ENCODE measurements at regions not wholly inside any gene's neighbourhood (a gene's known extent, or its start where the extent isn't known, plus 50 kb on each side); places are given as distances from the start of the nearest gene placed in this dataset.

DNA sequence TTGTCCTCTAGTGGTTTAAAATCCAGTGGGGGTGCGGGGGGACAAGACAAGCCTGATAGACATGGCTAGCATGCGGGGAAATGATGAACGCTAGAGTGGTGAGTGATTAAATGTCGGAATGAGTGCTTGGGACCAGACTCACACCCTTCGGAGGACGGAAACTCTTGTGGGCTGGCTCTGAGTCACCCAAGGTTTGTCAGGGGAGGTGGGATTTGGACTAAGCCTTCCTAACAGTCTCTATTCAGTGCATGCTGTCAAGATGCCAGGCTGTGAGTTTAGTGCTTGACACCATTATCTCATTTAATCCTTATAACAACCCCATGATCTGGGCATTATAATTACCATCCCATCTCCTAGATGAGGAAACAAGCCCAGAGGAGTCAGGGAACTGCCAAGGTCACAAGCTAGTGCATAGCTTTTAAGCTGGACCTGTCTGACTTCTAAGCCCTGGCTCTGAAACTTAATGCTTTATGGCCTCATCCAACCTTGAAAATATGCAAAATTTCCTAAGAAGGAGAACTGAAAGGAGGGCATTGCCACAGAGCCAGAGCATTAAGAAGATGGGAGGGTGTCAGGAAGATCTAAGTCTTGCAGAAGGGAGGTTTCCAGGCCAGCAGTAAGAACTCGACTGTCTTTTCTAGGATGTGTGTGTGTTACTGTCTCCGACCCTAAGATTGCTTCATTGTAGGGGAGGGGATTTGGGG is 168.7 kb upstream of the LRFN2 start:
- Mint-ChIP-seq H3K4me1 (peaks cover 4% of the 10 kb centered on the region), H3K27me3 (ENCODE audit: low read depth) (peaks cover 37% of the 10 kb centered on the region), H3K9me3 (no peaks in the 10 kb centered on the region), H3K4me3 (no peak overlapping the region), H3K36me3 (no peaks in the 10 kb centered on the region), H3K27ac (no peak overlapping the region)
- TF ChIP-seq, protein P1, sequence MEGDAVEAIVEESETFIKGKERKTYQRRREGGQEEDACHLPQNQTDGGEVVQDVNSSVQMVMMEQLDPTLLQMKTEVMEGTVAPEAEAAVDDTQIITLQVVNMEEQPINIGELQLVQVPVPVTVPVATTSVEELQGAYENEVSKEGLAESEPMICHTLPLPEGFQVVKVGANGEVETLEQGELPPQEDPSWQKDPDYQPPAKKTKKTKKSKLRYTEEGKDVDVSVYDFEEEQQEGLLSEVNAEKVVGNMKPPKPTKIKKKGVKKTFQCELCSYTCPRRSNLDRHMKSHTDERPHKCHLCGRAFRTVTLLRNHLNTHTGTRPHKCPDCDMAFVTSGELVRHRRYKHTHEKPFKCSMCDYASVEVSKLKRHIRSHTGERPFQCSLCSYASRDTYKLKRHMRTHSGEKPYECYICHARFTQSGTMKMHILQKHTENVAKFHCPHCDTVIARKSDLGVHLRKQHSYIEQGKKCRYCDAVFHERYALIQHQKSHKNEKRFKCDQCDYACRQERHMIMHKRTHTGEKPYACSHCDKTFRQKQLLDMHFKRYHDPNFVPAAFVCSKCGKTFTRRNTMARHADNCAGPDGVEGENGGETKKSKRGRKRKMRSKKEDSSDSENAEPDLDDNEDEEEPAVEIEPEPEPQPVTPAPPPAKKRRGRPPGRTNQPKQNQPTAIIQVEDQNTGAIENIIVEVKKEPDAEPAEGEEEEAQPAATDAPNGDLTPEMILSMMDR (IDR thresholded peaks at IDR 0.05; ENCODE audit: unreplicated experiment): no peak
- no peak for DNase-seq (ENCODE audit: low spot score in 2 of 2, unreplicated experiment in 2 of 2)

- H3K27me3 Mint-ChIP-seq (ENCODE audit: low read depth): peaks cover 37% of the 10 kb centered on the region
- no peak overlapping the region for H3K4me3 Mint-ChIP-seq
- peaks cover 4% of the 10 kb centered on the region for H3K4me1 Mint-ChIP-seq
- TF ChIP-seq, protein P1 (IDR thresholded peaks at IDR 0.05; ENCODE audit: unreplicated experiment): no peak
- H3K36me3 Mint-ChIP-seq: no peaks in the 10 kb centered on the region
- no peak overlapping the region for H3K27ac Mint-ChIP-seq
- H3K9me3 Mint-ChIP-seq: no peaks in the 10 kb centered on the region
- no peak for DNase-seq (ENCODE audit: low spot score in 2 of 2, unreplicated experiment in 2 of 2)
Measured at GRCh38 chr6:40755046-40755681, 168.0 kb upstream of the LRFN2 start.

DNA sequence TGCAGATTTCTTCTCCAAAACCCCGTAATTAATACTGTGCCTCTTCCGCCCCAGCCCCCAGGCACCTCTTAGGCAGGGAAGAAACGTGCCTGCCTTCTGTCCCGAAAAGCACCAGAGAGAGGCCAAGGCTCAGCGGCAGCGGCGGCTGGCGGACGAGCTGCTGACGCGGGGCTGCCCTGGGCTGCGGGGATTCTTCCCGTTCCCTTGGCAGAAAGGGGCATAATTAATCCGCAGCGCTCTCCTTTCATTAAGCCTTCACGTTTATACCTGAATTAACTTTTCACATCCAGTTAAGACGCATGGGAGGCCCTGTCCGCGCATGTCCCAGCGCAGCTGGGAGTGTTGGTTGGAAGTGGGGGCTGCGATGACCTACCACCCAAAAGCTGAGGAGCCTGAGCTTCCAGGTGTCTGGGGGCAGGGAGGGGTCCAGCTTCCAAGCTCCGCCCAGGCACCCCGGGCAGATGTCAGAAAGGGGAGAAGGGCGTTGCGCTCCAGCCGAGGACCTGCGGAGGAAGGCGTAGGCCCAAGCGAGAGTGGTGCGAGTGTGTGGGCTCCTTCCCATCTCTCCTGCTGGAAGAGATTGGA is 167.4 kb upstream of the LRFN2 start:
- Mint-ChIP-seq H3K9me3 (no peaks in the 10 kb centered on the region), H3K4me1 (peaks cover 4% of the 10 kb centered on the region), H3K27ac (no peak overlapping the region), H3K27me3 (ENCODE audit: low read depth) (peaks cover 41% of the 10 kb centered on the region), H3K36me3 (no peaks in the 10 kb centered on the region), H3K4me3 (no peak overlapping the region)
- TF ChIP-seq, protein P1 (IDR thresholded peaks at IDR 0.05; ENCODE audit: unreplicated experiment): no peak
- DNase-seq (ENCODE audit: low spot score in 2 of 2, unreplicated experiment in 2 of 2): no peak

- no peak for DNase-seq (ENCODE audit: low spot score in 2 of 2, unreplicated experiment in 2 of 2)
- H3K27me3 Mint-ChIP-seq (ENCODE audit: low read depth): peaks cover 47% of the 10 kb centered on the region
- no peaks in the 10 kb centered on the region for H3K9me3 Mint-ChIP-seq
- H3K4me3 Mint-ChIP-seq: no peak overlapping the region
- H3K36me3 Mint-ChIP-seq: no peaks in the 10 kb centered on the region
- H3K27ac Mint-ChIP-seq: no peak overlapping the region
- TF ChIP-seq, protein P1 (IDR thresholded peaks at IDR 0.05; ENCODE audit: unreplicated experiment): no peak
- peaks cover 4% of the 10 kb centered on the region for H3K4me1 Mint-ChIP-seq
Measured at GRCh38 chr6:40753675-40754448, 166.7 kb upstream of the LRFN2 start.

GRCh38 chr6:40753048-40753447 is 165.9 kb upstream of the LRFN2 start:
- Mint-ChIP-seq H3K4me1 (peaks cover 4% of the 10 kb centered on the region), H3K36me3 (no peaks in the 10 kb centered on the region), H3K27ac (no peak overlapping the region), H3K9me3 (no peaks in the 10 kb centered on the region), H3K4me3 (no peak overlapping the region), H3K27me3 (ENCODE audit: low read depth) (peaks cover 55% of the 10 kb centered on the region)
- TF ChIP-seq, protein P1 (IDR thresholded peaks at IDR 0.05; ENCODE audit: unreplicated experiment): no peak
- DNase-seq (ENCODE audit: low spot score in 2 of 2, unreplicated experiment in 2 of 2): no peak
